Endothelial cell (in vitro differentiated cells): ENCODE measurements at regions not wholly inside any gene's neighbourhood (a gene's known extent, or its start where the extent isn't known, plus 50 kb on each side); places are given as distances from the start of the nearest gene placed in this dataset.
"Not testable (repeated sequence)": the region's sequence is repeated elsewhere in the genome, so short reads cannot be mapped to it uniquely, and the experiment has no call there.

Source experiments
- DNase-seq: peaks from one replicate; pipeline ENCODE4 v3.0.0; 2021; ENCODE audit warnings: low spot score
- H3K27ac Mint-ChIP-seq: one replicate; pipeline ENCODE4 v1.8.0; 2021; ENCODE audit warnings: mixed read lengths, inconsistent platforms; ENCODE audit not compliant: unreplicated experiment
- H3K27me3 Mint-ChIP-seq: one replicate; pipeline ENCODE4 v1.8.0; 2021; ENCODE audit warnings: mild to moderate bottlenecking, moderate library complexity, mixed read lengths, inconsistent platforms; ENCODE audit not compliant: unreplicated experiment
- H3K36me3 Mint-ChIP-seq: one replicate; pipeline ENCODE4 v1.8.0; 2021; ENCODE audit warnings: mild to moderate bottlenecking, low read depth, mixed read lengths, inconsistent platforms; ENCODE audit not compliant: unreplicated experiment
- H3K4me1 Mint-ChIP-seq: one replicate; pipeline ENCODE4 v1.8.0; 2021; ENCODE audit warnings: mild to moderate bottlenecking, mixed read lengths, inconsistent platforms; ENCODE audit not compliant: unreplicated experiment
- H3K4me3 Mint-ChIP-seq: one replicate; pipeline ENCODE4 v1.8.0; 2021; ENCODE audit warnings: mild to moderate bottlenecking, mixed read lengths, inconsistent platforms; ENCODE audit not compliant: unreplicated experiment
- H3K9me3 Mint-ChIP-seq: one replicate; pipeline ENCODE4 v1.8.0; 2021; ENCODE audit warnings: mixed read lengths, inconsistent platforms; ENCODE audit not compliant: unreplicated experiment
- TF ChIP-seq, protein P1 (sequence below): fragments of 200-600 bp; sonication (generic); IDR thresholded peaks from one replicate; pipeline ENCODE4 v1.5.0; 2021; ENCODE audit warnings: antibody characterized with exemption; ENCODE audit not compliant: unreplicated experiment

- no peaks in the 10 kb centered on the region for H3K9me3 Mint-ChIP-seq
- no peak overlapping the region for H3K4me3 Mint-ChIP-seq
- H3K27ac Mint-ChIP-seq, result no peak overlapping the region
- peaks cover 8% of the 10 kb centered on the region for H3K27me3 Mint-ChIP-seq
- TF ChIP-seq, protein P1, sequence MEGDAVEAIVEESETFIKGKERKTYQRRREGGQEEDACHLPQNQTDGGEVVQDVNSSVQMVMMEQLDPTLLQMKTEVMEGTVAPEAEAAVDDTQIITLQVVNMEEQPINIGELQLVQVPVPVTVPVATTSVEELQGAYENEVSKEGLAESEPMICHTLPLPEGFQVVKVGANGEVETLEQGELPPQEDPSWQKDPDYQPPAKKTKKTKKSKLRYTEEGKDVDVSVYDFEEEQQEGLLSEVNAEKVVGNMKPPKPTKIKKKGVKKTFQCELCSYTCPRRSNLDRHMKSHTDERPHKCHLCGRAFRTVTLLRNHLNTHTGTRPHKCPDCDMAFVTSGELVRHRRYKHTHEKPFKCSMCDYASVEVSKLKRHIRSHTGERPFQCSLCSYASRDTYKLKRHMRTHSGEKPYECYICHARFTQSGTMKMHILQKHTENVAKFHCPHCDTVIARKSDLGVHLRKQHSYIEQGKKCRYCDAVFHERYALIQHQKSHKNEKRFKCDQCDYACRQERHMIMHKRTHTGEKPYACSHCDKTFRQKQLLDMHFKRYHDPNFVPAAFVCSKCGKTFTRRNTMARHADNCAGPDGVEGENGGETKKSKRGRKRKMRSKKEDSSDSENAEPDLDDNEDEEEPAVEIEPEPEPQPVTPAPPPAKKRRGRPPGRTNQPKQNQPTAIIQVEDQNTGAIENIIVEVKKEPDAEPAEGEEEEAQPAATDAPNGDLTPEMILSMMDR, result no peak
- peaks cover 13% of the 10 kb centered on the region for H3K4me1 Mint-ChIP-seq
- DNase-seq, result no peak
- no peaks in the 10 kb centered on the region for H3K36me3 Mint-ChIP-seq
Measured at GRCh38 chr2:8329660-8330622, 351.9 kb upstream of the ID2 start.

- no peak overlapping the region for H3K4me3 Mint-ChIP-seq
- H3K27ac Mint-ChIP-seq, result no peak overlapping the region
- H3K4me1 Mint-ChIP-seq, result peaks cover 13% of the 10 kb centered on the region
- H3K9me3 Mint-ChIP-seq, result no peaks in the 10 kb centered on the region
- H3K36me3 Mint-ChIP-seq, result no peaks in the 10 kb centered on the region
- peaks cover 8% of the 10 kb centered on the region for H3K27me3 Mint-ChIP-seq
- TF ChIP-seq, protein P1, result no peak
- no peak for DNase-seq
Measured at GRCh38 chr2:8331068-8331467, 350.8 kb upstream of the ID2 start.

DNA sequence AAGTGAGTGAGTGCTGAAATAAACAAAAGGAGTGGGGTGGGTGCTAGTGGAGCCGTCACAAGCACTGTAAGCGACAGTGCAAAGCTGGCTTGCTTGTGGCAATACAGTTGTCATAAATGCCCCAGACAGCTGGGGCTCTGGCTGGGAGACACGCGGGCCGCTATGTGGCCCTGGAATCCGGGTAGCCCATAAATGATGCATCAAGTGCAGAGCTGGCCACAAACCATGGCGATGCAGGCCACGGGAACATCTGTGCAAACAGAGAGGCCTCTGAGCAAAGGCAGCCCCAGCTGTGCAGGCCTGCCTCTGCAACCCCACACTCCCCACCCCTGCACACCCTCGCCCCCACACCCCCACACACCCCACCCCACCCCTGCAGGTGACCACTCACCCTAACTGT, 349.2 kb upstream of the ID2 start:
- Mint-ChIP-seq H3K4me1 (peaks cover 7% of the 10 kb centered on the region), H3K27ac (no peak overlapping the region), H3K27me3 (peaks cover 1% of the 10 kb centered on the region), H3K4me3 (no peak overlapping the region), H3K36me3 (no peaks in the 10 kb centered on the region), H3K9me3 (no peaks in the 10 kb centered on the region)
- no peak for DNase-seq
- TF ChIP-seq, protein P1, result no peak

DNA sequence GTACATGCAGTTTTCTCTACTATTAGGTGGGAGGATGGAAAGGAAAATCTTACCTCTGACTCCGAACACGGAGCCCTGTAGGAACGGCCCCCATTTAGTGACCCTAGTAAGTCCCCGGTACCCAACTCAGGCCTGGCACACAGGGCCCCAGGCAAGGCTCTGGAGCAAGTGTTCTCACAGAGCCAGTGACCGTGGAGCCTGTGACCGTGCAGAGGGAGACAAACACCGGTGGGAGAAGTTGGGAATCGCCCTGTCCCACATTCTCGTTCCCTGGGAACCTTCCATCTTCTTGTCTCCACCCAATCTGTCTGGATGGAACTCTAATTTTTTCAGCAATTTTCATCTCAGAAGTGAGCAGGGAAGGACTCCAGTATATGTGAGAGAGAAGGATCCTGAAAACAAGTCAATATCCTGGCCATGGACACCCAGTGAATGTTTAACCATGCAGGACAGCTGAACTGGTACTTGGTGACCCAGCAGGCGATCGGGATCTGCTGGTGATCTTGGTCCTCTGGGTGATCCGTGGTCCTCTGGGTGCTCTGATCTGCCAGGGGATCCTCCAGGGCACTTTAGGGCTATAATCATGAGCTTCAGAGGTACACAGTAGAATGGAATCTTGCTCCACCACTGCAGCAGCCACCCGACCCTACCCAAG, 348.6 kb upstream of the ID2 start:
- TF ChIP-seq, protein P1, result no peak
- Mint-ChIP-seq H3K27ac (no peak overlapping the region), H3K36me3 (no peaks in the 10 kb centered on the region), H3K4me3 (no peak overlapping the region), H3K27me3 (peaks cover 1% of the 10 kb centered on the region), H3K4me1 (peaks cover 5% of the 10 kb centered on the region), H3K9me3 (no peaks in the 10 kb centered on the region)
- DNase-seq, result no peak

DNA sequence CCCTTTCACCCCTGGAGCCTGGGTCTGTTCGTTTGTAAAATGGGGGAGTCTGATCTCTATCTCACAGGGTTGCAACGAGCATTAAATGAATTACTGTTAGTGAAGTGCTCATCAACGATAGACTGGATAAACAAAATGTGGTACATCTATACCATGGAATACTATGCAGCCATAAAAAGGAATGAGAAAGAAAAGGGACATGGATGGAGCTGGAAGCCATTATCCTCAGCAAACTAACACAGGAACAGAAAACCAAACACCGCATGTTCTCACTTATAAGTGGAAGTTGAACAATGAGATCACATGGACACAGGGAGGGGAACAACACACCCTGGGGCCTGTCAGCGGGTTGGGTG, 348.0 kb upstream of the ID2 start:
- H3K9me3 Mint-ChIP-seq, H3K4me3 Mint-ChIP-seq, H3K36me3 Mint-ChIP-seq, DNase-seq, H3K4me1 Mint-ChIP-seq, H3K27ac Mint-ChIP-seq, H3K27me3 Mint-ChIP-seq: not testable (repeated sequence)
